HT-29 (cell line): ENCODE measurements at regions not wholly inside any gene's neighbourhood (a gene's known extent, or its start where the extent isn't known, plus 50 kb on each side); places are given as distances from the start of the nearest gene placed in this dataset.

Experiments
- DNase-seq: peaks from one replicate; pipeline ENCODE4 v3.0.0-alpha.2; 2015; ENCODE audit warnings: low spot score

DNA sequence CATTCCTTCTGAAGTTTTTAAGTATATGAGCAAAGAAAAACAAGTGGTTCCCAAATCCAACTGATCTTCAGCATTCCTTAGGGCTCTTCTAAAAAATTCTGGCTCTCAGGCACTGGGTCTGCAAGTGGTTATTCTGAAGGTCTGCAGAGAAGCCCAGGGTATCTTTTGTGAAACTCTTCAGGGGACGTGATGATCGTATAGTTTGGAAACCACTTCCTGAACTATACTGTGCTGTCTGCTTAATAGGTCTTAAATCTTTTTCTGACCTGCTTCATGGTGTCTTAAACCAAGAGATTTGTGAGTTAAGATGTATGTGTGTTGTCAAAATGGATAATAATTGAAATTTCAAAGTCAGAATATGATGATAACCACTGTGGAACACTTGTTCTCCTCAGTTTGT, 115.5 kb downstream of the LHX9 start:
- DNase-seq: no peak

DNA sequence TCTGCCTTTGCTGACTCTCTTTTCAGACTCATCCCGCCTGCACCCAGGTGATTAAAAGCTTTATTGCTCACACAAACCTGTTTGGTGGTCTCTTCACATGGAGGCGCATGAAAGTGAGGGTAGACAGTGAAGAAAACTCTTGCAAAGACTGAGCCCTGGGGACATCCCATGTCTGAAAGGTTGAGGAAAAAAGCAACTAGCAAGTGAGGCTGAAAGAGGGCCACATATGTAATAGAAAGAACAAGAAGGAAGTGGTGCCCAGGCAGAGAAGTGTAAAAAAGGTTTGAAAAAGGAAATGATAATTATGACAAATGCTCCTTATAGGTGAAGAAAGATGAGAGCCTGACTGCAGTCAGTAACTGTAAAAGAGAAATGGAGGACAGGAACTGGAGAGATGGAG, 115.9 kb upstream of the NEK7 start:
- no peak for DNase-seq

DNA sequence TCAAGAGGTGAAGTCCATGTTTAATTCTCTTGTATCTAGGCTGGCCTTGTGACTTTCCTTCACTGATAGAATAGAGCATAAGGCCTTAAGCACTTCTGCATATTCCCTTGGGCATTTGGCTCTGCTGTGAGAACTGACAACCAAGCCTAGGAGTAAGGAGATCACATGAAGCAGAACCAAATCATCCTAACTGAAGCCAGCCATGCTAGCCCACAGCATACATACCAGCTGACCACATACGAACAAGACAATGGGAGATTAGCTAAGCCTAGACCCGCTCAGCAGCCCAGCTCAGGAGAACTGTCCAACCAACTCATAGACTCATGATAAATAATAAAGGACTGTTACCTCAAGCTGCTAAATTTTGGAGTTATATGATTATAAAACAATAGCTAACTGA, 114.6 kb upstream of the NEK7 start:
- DNase-seq: no peak

DNA sequence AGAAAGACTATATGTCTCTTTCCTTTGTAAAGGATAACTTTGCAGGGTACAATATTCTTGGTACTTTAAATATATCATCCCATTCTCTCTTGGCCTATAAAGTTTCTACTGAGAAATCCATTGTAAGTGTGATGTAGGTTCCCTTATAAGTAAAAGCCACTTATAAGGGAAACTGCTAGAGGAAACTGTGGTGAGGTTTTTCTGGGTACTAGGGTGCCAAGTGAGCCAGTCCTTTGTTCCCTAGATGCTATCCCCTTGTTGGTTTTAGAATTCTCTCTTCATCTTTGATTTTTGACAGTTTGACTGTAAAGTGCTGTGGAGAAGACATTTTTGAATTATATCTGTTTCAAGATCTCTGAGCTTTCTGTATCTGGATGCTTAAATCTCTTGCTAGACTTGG, 108.9 kb upstream of the NEK7 start:
- DNase-seq: no peak

DNA sequence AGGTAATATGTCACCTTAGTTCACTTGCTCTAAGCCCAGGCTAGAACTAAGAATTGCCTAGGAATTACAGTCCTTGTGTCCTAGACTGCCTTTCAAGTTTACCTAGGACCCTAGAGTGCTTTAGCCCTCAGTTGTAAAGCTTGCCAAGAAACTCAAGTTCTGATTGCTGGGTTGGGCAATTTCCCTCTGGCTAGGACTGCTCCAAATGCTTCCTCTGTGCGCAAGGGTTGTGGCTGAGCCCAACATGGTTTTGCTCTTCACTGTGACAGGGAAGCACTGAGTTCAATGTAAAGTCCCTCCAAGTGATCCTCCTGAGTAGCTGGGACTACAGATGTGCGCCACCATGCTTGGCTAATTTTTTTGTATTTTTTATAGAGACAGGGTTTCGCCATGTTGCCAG, 102.3 kb upstream of the NEK7 start:
- DNase-seq: no peak

DNA sequence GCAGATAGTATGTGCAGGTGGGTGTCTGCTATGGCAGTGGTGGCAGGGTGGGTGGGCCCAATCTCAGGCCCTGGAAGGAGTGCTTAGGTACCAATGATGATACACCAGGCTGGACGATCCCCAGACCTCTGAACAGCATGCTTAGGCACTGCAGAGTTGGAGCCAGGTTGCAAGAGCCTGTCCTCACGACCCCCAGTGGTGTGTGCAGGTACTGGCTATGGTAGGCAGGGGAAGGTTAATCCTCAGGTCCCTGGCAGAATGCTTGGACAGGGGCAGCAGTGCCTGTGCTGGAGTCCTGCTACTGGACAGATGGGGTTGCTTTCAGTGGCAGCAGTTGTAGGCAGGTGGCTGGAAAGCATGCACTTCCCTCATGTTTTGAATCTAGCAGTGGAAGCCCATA, 100.5 kb upstream of the NEK7 start:
- peak; percentile 25 for DNase-seq

DNA sequence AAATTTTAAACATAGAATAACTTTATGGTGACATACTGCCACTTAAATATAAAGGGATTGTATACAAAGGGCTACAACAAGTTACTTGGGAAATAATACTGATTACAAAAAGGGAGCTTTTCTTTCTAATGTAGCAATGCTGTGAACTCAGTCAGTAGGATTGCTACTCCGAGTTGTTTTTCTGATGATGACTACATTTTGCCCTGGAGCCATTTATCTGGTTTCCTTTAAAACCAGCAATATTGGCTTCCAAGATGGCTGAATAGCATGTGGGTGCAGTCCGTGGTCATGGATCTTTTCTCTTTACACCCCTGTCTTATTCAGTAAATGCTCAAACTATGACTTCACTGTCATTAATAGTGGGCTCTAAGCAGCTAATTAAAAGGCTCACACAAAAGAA, 92.6 kb upstream of the NEK7 start:
- DNase-seq: no peak

DNA sequence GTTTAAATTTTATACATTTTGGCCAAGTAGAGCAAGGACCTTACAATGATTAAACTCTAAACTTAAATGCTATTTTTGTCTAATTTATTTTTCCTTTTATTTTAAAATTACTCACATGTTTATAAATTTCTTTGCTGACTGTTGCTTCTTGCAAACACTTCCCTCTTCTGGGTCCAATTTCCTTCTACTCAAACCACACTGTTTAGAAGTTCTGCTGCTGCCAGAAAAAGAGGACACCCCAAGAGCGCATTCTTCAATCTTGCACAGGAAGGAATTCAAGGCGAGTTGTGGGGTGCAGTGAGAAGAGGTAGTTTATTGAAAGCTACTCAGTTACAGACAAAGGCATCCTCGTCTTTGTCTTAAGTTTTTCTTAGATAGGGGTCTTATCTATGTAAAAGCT, 88.5 kb upstream of the NEK7 start:
- no peak for DNase-seq

DNA sequence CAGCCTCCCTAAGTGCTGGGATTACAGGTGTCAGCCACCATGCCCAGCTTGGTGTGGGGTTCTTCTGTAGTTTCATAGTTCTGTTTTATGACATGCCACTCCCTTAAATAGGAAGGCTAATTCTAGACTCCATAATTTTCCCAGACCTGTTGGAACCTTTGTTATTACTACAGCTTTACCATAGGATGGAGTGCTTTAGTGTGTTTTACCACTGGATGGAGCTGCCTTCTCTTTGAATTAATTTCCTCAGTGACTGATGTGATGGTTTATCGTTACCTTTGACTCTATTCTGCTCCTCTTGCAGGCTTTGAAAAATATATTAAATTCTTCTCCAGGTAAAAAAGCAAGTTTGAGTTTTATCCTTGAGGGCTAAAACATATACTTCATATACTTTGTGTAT, 84.6 kb upstream of the NEK7 start:
- peak; percentile 30 for DNase-seq

DNA sequence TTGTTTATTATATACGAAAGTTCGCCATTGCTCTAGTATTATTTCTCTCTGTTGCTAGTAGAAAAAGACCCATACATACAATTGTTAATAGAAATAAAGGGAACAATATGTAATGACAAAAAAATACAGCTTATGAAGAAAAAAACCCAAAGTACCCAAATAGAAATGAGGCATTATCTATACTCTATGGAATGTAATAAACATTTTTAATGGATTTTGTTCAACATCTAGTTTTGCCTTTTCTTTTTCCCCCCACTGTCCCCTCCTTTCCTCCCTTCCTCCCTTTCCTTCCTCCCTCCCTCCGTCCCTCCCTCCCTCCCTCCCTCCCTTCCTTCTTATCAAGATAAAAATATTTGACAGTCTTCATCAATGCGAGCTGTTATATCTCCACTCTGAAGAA, 81.5 kb upstream of the NEK7 start:
- no peak for DNase-seq

DNA sequence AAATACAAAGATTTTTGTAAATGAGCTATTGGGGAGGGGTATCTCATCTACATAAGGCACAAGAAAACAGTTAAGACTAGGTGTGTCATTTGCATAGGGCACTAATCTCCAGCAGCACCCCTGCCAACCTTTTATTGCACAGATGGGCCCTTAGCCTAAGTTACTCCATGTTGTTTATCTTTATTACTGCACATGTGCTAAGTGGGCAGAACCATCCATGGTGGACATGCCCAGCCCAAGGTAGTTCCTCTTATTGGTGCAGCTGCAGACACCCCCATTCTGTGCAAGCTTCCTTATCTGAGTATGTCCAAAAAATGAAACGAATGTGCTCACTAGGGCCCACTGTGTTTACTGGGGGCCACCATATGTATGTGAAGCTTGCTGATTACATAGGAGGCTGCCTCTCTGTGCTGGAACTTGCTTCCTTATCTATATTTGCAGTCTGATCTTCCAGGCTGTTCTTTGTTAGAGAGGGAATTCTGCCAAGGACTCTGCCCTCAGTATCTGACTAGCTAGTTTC, 77.3 kb upstream of the NEK7 start:
- DNase-seq: no peak

DNA sequence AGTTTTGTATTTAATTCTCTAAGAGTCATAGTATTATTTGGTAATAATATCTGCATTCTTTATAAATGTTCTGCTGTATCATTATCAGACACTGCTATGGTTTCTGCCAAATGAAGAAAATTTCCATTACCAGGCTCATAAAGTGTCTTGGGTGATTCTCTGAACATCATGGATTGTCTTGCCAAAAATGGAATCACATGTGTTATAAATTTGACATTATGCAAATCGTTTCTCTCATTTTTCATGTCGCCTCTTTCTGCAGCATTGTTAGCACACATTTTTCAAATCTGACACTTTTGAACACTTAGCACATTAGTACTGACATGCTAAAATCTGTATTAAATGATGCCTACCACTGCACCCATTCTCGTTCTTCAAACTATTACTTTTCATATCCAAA, 74.2 kb upstream of the NEK7 start:
- DNase-seq: no peak

DNA sequence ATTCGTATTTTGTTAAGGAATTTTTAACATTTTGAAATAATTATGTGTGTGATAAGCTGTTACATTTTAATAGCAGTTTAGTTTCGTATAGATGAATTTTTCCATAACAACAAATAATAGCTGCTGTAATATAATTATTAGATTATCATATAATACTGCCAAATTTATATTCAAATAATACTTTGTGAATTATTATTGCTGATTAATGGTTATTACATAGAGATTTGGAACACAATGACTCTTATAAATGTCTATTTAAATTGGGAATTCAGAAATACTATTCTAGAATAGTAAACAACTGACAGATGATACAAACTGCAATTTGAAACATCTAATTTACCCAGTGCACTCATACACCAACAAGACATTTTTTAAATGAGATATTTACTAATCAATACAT, 73.2 kb upstream of the NEK7 start:
- no peak for DNase-seq

DNA sequence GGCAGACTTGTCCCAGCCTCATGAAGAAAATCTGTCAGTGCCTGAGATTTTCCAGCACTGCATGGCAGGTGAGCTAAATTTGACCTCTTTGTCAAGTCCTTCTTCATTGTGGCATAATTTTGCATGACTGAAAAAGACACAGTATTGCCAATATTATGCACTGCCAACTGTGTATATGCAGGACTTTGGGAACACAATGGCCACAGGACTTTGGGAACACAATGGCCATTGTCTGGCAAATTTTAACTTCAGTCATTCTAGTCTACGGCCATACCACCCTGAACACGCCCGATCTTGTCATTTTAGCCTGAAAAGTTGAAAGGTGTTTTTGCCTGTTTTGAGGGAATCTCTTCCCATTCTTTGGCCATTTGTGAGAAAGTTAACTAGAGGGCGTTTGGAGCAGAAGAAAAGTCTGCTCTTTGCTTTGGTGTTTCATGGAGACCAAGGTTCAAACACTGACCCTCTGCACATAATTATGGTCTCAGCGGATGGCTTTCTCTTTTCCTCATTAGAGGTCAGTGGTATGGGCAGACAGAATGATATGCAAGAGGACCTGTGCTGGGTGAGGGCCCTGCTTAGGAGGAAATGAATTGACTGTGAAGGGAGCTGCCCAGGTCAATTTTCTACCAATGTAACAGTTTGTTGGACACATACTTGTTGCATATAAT, 72.4 kb upstream of the NEK7 start:
- no peak for DNase-seq

DNA sequence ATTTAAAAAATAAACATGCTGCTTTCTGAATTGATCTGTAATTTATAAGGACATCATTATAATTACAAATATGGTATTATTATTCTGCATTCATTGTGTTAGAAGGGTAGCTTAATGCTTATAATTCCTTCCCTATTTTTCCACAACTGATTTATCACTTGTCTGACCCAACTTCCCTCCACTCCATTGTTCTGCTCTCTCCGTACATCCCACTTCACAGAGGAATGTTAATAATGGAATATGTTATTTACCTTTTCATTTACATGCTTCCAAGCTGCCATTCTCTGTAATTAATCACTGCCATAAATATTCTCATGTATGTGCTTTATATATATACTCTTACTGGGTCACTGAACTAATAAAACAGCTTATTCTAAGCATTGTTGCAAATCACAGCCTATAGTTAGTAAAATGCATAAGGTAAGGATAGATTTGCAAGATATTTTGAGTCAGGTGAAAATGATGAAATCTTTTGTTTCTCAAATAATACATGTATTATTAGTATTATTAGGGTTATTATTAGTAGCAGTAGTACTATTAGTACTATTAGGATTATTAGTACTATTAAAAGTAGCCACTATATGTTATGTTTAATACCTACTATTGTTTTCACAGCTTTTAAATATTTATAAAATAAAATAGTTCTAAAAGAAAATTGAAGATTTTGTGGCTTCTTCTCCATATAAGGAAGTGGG, 70.6 kb upstream of the NEK7 start:
- no peak for DNase-seq

DNA sequence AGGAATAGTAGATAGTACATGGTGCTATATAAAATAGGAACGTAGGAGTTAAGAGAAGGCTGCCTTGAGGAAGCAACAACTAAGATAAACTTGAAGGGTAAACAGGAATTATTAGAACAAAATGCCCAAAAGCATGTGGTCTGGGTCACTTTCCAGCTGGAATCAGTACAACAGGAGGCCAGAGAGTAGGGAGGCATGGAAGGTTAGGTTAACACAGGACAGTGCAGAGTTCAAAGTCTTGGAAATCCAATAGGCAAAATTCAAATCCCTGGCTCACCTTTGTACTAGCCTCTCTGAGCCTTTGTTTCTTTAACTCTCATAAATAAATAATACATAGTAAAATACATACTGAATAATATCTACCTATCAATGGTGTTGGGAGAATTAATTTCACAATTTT, 69.0 kb upstream of the NEK7 start:
- DNase-seq: no peak

DNA sequence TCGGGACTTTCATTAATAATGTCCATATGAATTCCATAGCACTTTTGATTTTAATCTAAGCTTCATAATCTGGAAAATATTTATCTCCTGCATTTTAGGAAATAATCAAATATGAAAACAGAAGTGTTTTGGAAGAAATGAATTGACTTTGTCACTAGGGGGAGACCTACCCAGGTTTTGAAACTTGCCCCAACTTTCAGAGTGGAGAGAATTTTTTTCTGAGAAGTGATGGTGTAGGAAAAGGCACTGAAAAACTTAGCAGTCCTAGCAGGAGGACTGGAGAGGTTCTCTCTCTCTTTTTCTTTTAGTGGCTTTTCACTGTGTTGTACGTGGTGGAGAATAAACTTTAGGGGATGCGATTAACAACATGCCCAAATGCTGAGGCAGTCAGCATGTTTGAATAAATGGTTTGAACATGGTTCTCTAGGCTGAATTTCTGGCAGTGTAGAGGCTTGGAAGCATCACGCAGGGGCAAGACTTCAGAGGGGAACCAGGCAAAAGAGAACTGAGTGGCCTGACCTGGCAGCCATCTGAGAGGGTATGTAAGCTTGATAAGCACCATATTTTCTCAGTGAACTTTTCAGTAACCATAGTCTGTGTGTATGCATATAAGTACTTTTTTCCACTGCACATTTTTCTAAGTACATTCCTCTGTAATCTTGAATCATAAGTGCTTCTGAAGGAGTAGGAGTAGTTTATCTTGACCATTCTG, 68.3 kb upstream of the NEK7 start:
- peak; percentile 64 for DNase-seq

DNA sequence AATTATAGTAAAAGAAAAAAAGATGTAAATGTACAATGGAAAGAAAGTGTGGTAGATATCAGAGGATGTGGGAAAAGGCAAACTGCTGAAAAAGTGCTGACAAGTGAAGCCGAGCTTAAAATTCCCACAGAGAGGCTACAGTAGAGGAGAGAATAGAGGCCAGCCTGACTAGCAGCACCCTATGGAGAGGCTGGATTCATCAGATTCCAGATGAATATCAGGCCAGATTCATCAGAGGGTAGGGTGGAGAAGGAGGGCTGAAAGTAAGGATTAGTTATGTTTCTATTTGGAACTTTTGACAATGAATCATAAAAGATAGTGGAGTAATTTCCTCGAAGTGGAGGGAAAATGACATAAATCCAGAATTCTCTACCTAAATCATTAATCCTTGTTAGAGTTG, 60.4 kb upstream of the NEK7 start:
- no peak for DNase-seq

DNA sequence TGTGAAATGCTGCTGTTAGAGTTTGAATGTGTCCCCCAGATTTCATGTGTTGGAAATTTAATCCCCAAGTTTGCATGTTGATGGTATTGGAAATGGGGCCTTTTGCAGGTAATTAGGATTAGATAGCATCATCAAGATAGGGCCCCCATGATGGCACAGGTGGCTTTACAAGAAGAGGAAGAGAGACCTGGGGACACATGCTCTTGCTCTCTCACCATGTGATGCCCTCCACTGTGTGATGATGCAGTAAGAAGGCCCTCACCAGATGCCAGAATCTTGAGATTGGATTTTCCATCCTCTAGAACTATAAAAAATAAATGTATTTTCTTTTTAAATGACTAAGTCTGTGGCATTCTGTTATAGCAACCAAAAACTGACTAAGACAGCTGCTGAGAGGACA, 57.0 kb upstream of the NEK7 start:
- DNase-seq: no peak

DNA sequence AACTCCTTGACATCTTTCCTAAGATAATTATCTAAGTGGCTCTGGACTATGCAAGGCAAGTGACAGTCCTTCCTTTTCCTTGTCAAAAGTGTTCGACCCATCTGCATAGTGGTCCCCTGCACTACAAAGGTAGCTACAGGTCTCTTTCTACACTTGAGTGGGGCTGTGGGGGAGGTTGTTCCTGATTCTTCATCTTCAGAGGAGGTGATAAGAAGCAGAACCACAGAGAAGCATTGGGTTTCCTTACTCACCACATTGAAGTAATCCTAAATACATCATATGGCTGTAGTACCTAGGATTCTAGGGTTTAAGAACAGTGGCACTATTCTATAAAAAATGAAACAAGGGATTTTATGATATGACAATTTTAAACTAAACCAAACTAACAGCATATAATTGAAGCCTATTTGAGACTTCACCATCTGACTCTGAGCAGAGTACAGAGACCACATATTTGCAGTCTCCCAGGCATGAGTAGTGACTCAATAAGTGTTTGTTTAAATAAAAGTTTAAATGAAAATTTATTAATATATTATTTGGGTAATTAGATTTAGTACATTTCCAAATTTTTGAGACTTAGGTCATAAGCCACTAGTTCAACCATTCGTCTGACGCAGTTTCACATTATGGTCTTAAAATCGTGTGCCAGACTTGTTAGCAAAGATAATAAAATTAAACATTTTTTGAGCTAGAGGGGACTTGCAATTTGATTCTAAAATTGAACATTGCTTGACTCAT, 54.9 kb upstream of the NEK7 start:
- no peak for DNase-seq

DNA sequence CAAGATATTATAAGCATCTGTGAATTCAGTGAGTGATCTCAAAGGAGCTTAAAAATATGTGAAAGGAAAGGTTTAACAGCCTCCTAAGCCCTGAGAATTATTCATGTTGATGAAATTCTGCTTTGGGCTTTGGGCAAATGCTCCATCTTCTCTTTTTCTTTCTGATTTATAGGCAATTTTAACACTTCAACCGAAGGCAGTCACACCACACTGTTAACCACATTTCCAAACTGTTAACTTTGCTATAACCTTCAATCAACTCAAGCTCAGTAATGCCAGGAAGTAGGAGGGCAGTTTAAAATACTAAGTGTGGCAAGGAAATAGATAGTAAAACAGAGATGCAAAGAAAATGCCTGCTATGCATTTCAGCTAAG, 54.4 kb upstream of the NEK7 start:
- no peak for DNase-seq

DNA sequence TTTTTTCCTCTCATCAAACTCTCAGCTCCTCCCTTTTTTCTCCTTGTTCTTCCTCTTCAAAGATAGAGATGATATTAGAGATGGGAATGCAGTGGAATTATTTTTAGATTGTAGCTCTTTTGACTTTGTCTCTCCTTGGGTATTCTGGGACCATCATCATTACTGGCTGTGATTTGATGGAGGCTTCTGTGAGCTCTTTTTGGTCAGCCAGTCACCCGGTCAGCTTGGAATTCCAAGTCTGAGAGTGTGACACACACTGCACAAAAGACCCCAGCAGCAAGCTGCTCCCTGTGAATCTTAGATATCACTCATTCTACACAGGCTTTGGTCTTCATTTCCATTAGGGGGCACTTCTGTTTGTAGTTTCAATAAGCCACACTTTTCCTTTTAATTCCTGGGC, 51.6 kb upstream of the NEK7 start:
- DNase-seq: no peak
